Testis (tissue), 2 donors: ENCODE measurements at regions not wholly inside any gene's neighbourhood (a gene's known extent, or its start where the extent isn't known, plus 50 kb on each side); places are given as distances from the start of the nearest gene placed in this dataset.

Experiments used
- CTCF ChIP-seq, 3 experiments: fragments of 450-650 bp in 2 of 3; fragments of 200-600 bp in 1 of 3; sonication (generic) in 1 of 3; IDR thresholded peaks; one replicate each; pipeline ENCODE4 v1.5.1; 2016 to 2019; ENCODE audit warnings: antibody characterized with exemption in 3 of 3, mild to moderate bottlenecking in 2 of 3, moderate library complexity in 1 of 3
- POLR2A ChIP-seq: fragments of 450-650 bp; IDR thresholded peaks from one replicate; pipeline ENCODE4 v1.6.1; 2017; ENCODE audit warnings: antibody characterized with exemption, mild to moderate bottlenecking, moderate library complexity

- TF ChIP-seq CTCF (IDR thresholded peaks at IDR 0.05): no peak
- no peak for TF ChIP-seq POLR2A
These were observed 76.6 kb upstream of the PMEPA1 start for GRCh38 chr20:57786304-57786932.
